Lower leg skin (tissue), 3 donors: ENCODE measurements at regions not wholly inside any gene's neighbourhood (a gene's known extent, or its start where the extent isn't known, plus 50 kb on each side); places are given as distances from the start of the nearest gene placed in this dataset.

ENCODE experiments used
- POLR2A ChIP-seq, 2 donors: fragments of 450-650 bp; IDR thresholded peaks; one replicate each; pipeline ENCODE4 v1.6.1; 2016 to 2017; ENCODE audit warnings: antibody characterized with exemption in 2 of 2, mild to moderate bottlenecking in 1 of 2, moderate library complexity in 1 of 2
- TF ChIP-seq, protein P1 (sequence below), 3 donors: fragments of 450-650 bp; IDR thresholded peaks; one replicate each; pipeline ENCODE4 v1.5.1; 2016; ENCODE audit warnings: antibody characterized with exemption in 3 of 3, mild to moderate bottlenecking in 3 of 3, moderate library complexity in 2 of 3

DNA sequence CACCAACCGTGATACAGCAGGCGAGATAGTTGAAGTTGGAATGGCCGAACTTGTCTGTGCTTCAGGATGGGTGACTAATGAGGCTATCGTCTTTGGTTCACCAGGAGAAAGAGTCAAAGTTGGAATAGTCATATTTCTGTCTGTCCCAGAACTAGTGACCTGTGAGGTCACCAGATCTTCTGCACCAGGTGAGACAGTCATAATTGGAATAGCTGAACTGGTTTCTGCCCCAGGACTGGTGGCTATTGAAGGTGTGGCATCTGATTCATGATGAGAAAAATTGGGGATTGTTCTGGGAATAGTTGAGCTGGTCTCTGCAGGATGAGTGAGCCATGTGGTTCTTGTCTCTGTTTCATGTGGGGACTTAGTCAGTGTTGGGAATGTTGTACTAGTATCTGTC, 71.6 kb downstream of the MUC16 start:
- TF ChIP-seq, protein P1, sequence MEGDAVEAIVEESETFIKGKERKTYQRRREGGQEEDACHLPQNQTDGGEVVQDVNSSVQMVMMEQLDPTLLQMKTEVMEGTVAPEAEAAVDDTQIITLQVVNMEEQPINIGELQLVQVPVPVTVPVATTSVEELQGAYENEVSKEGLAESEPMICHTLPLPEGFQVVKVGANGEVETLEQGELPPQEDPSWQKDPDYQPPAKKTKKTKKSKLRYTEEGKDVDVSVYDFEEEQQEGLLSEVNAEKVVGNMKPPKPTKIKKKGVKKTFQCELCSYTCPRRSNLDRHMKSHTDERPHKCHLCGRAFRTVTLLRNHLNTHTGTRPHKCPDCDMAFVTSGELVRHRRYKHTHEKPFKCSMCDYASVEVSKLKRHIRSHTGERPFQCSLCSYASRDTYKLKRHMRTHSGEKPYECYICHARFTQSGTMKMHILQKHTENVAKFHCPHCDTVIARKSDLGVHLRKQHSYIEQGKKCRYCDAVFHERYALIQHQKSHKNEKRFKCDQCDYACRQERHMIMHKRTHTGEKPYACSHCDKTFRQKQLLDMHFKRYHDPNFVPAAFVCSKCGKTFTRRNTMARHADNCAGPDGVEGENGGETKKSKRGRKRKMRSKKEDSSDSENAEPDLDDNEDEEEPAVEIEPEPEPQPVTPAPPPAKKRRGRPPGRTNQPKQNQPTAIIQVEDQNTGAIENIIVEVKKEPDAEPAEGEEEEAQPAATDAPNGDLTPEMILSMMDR (IDR thresholded peaks at IDR 0.05) = no peak
- TF ChIP-seq POLR2A (IDR thresholded peaks at IDR 0.05) = no peak
